HG03025 (cell line): ENCODE measurements at regions not wholly inside any gene's neighbourhood (a gene's known extent, or its start where the extent isn't known, plus 50 kb on each side); places are given as distances from the start of the nearest gene placed in this dataset.
"Not testable (repeated sequence)": the region's sequence is repeated elsewhere in the genome, so short reads cannot be mapped to it uniquely, and the experiment has no call there.

Experiments used
- ATAC-seq: cut with Tn5 transposase; IDR thresholded peaks from one replicate; pipeline ENCODE4 v1.9.1; 2021; ENCODE audit warnings: mild to moderate bottlenecking, moderate library complexity; ENCODE audit not compliant: unreplicated experiment, low FRiP score

- not testable (repeated sequence) for ATAC-seq
Observed at GRCh38 chr9:62874213-62874612, 1684.4 kb downstream of the SPATA31A7 start.

GRCh38 chr9:62874745-62875599, 1685.1 kb downstream of the SPATA31A7 start:
- ATAC-seq, result not testable (repeated sequence)

- ATAC-seq, result not testable (repeated sequence)
Observed at GRCh38 chr9:62877552-62877951, 1687.7 kb downstream of the SPATA31A7 start.

- ATAC-seq, result not testable (repeated sequence)
Observed at GRCh38 chr9:62877987-62878386, 1688.2 kb downstream of the SPATA31A7 start.

- ATAC-seq, result not testable (repeated sequence)
Observed at GRCh38 chr9:62880453-62880852, 1690.6 kb downstream of the SPATA31A7 start.

GRCh38 chr9:62880971-62881370, 1691.1 kb downstream of the SPATA31A7 start:
- not testable (repeated sequence) for ATAC-seq

GRCh38 chr9:62881811-62882210, 1692.0 kb downstream of the SPATA31A7 start:
- ATAC-seq, result not testable (repeated sequence)

GRCh38 chr9:62882717-62883116, 1692.9 kb downstream of the SPATA31A7 start:
- not testable (repeated sequence) for ATAC-seq

GRCh38 chr9:62896692-62897091, 1706.9 kb downstream of the SPATA31A7 start:
- not testable (repeated sequence) for ATAC-seq

GRCh38 chr9:62897411-62898225, 1707.8 kb downstream of the SPATA31A7 start:
- not testable (repeated sequence) for ATAC-seq

GRCh38 chr9:62899666-62900065, 1709.8 kb downstream of the SPATA31A7 start:
- not testable (repeated sequence) for ATAC-seq

GRCh38 chr9:62904061-62904460, 1714.2 kb downstream of the SPATA31A7 start:
- not testable (repeated sequence) for ATAC-seq

GRCh38 chr9:62905722-62906121, 1715.9 kb downstream of the SPATA31A7 start:
- not testable (repeated sequence) for ATAC-seq

- ATAC-seq, result not testable (repeated sequence)
Observed at GRCh38 chr9:62907866-62908265, 1718.0 kb downstream of the SPATA31A7 start.

GRCh38 chr9:62908271-62908670, 1718.4 kb downstream of the SPATA31A7 start:
- ATAC-seq, result not testable (repeated sequence)

- not testable (repeated sequence) for ATAC-seq
Observed at GRCh38 chr9:62909447-62909846, 1719.6 kb downstream of the SPATA31A7 start.

- not testable (repeated sequence) for ATAC-seq
Observed at GRCh38 chr9:62912278-62912677, 1722.4 kb downstream of the SPATA31A7 start.

GRCh38 chr9:62915168-62915567, 1725.3 kb downstream of the SPATA31A7 start:
- not testable (repeated sequence) for ATAC-seq

- peak; percentile 98 for ATAC-seq
Observed at GRCh38 chr9:62915661-62916060, 1725.8 kb downstream of the SPATA31A7 start.

GRCh38 chr9:62918648-62919385, 1729.0 kb downstream of the SPATA31A7 start:
- not testable (repeated sequence) for ATAC-seq
